ENCODE measurements at regions not wholly inside any gene's neighbourhood (a gene's known extent, or its start where the extent isn't known, plus 50 kb on each side); places are given as distances from the start of the nearest gene placed in this dataset.

DNA sequence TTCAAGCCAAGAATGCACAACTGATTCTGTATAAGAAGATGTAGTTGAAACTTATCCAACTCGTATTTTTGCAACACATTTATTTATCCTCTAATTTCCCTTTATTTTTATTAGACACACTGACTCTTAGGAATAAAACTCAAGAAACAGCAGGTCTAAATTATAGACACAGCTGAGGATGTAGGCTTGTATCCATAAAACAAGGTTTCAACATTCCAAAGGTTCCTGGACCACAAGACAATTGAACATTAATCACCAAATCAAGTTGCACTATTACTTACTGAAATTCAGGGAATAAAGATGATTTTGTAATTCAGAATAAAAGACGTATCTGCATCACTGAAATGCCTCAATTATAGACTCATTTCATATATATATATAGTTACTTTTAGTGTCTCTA lies 683.5 kb upstream of the GRIA3 start (continued):
- TF ChIP-seq ZNF654 (tag by site-specific recombination; IDR thresholded peaks at IDR 0.05; ENCODE audit: low read depth) (no peak), ZNF792 (tag by site-specific recombination; IDR thresholded peaks at IDR 0.05) (no peak), ZNF157 (tag by site-specific recombination; IDR thresholded peaks at IDR 0.05) (no peak), ZNF624 (tag by site-specific recombination; IDR thresholded peaks at IDR 0.05) (no peak)
- TF ChIP-seq, protein P1, sequence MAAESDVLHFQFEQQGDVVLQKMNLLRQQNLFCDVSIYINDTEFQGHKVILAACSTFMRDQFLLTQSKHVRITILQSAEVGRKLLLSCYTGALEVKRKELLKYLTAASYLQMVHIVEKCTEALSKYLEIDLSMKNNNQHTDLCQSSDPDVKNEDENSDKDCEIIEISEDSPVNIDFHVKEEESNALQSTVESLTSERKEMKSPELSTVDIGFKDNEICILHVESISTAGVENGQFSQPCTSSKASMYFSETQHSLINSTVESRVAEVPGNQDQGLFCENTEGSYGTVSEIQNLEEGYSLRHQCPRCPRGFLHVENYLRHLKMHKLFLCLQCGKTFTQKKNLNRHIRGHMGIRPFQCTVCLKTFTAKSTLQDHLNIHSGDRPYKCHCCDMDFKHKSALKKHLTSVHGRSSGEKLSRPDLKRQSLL (tag by site-specific recombination; IDR thresholded peaks at IDR 0.05) = no peak

DNA sequence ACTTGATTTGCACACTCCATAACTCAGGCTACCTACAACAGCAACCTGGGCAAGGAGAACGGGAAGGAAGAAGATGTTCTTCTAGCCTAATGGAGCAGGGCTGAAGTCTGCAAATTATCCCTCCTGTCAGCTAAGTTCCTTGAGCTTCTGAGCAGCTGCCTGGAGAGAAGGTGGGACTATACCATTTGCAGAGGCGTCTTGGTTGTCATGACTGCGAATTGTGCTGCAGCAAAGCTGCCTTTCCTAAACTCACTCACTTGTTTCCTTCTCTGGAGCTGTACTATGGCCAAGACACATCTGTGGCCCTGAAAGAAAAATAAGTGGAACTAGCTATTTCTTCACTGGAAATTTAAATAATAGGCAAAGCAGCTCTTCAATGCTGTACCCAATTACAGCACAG lies 682.4 kb upstream of the GRIA3 start:
- Histone ChIP-seq H3K4me3 (ENCODE audit: low read depth, low read length) (no peak overlapping the region), H3K36me3 (ENCODE audit: control insufficient read depth in 2 of 2, insufficient read depth in 1 of 2, low read length in 2 of 2) (no peaks in the 10 kb centered on the region), H3K27ac (ENCODE audit: extremely low read depth, low read depth, low read length) (no peak overlapping the region), H3K4me1 (ENCODE audit: control insufficient read depth, insufficient read depth, low read length) (no peaks in the 10 kb centered on the region), H3K9me3 (ENCODE audit: control insufficient read depth, insufficient read depth, low read depth, low read length) (no peaks in the 10 kb centered on the region)
- TF ChIP-seq ZNF501 (tag by site-specific recombination; IDR thresholded peaks at IDR 0.05) = no peak
- no peak for TF ChIP-seq SCRT1 (tag by site-specific recombination; IDR thresholded peaks at IDR 0.05; ENCODE audit: borderline replicate concordance)
- TF ChIP-seq IKZF3 (tag by site-specific recombination; IDR thresholded peaks at IDR 0.05) = no peak
- ChIA-PET CTCF (no interaction called here), POLR2A (no interaction called here)

DNA sequence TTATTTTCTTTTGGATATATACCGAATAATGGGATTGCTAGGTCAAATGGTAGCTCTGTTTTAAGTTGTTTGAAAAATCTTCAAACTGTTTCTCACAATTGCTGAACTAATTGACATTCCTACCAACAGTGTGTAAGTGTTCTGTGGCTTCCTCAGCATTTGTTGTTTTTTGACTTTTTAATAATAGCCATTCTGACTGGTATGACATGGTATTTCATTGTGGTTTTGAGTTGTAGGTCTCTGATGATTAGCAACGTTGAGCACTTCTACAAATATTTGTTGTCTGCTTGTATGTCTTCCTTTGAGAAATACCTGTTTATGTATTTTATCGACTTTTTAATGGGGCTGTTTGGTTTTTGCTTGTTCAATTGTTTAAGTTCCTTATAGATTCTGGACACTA lies 680.1 kb upstream of the GRIA3 start:
- CTCF ChIA-PET = interaction anchor here (0.7 kb wide), 1 partner anchor 310 kb away, joined by 3 read pairs; no protein-coding TSS in a partner anchor
- no peak for TF ChIP-seq ZNF214 (tag by site-specific recombination; IDR thresholded peaks at IDR 0.05; ENCODE audit: borderline replicate concordance)
- TF ChIP-seq ZNF266 (tag by site-specific recombination; IDR thresholded peaks at IDR 0.05; ENCODE audit: low read depth) = no peak
- TF ChIP-seq, protein P2, sequence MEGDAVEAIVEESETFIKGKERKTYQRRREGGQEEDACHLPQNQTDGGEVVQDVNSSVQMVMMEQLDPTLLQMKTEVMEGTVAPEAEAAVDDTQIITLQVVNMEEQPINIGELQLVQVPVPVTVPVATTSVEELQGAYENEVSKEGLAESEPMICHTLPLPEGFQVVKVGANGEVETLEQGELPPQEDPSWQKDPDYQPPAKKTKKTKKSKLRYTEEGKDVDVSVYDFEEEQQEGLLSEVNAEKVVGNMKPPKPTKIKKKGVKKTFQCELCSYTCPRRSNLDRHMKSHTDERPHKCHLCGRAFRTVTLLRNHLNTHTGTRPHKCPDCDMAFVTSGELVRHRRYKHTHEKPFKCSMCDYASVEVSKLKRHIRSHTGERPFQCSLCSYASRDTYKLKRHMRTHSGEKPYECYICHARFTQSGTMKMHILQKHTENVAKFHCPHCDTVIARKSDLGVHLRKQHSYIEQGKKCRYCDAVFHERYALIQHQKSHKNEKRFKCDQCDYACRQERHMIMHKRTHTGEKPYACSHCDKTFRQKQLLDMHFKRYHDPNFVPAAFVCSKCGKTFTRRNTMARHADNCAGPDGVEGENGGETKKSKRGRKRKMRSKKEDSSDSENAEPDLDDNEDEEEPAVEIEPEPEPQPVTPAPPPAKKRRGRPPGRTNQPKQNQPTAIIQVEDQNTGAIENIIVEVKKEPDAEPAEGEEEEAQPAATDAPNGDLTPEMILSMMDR (tag by site-specific recombination; IDR thresholded peaks at IDR 0.05) = no peak
- no peak for TF ChIP-seq ZNF514 (tag by site-specific recombination; IDR thresholded peaks at IDR 0.05)
- TF ChIP-seq ZNF175 (tag by site-specific recombination; IDR thresholded peaks at IDR 0.05) = no peak
- TF ChIP-seq ZNF112 (tag by site-specific recombination; IDR thresholded peaks at IDR 0.05) = no peak
- no peak for TF ChIP-seq GLI4 (tag by site-specific recombination; IDR thresholded peaks at IDR 0.05)
- TF ChIP-seq KLF9 (tag by site-specific recombination; IDR thresholded peaks at IDR 0.05; ENCODE audit: low read depth) = no peak
- no peak for TF ChIP-seq ZFHX2 (tag by site-specific recombination; conservative IDR thresholded peaks at IDR 0.05)
- TF ChIP-seq, protein P3, sequence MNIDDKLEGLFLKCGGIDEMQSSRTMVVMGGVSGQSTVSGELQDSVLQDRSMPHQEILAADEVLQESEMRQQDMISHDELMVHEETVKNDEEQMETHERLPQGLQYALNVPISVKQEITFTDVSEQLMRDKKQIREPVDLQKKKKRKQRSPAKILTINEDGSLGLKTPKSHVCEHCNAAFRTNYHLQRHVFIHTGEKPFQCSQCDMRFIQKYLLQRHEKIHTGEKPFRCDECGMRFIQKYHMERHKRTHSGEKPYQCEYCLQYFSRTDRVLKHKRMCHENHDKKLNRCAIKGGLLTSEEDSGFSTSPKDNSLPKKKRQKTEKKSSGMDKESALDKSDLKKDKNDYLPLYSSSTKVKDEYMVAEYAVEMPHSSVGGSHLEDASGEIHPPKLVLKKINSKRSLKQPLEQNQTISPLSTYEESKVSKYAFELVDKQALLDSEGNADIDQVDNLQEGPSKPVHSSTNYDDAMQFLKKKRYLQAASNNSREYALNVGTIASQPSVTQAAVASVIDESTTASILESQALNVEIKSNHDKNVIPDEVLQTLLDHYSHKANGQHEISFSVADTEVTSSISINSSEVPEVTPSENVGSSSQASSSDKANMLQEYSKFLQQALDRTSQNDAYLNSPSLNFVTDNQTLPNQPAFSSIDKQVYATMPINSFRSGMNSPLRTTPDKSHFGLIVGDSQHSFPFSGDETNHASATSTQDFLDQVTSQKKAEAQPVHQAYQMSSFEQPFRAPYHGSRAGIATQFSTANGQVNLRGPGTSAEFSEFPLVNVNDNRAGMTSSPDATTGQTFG (tag by site-specific recombination; IDR thresholded peaks at IDR 0.05; ENCODE audit: borderline replicate concordance) = no peak
- no peak for TF ChIP-seq SP3 (tag by site-specific recombination; IDR thresholded peaks at IDR 0.05)
- no peak for TF ChIP-seq ZNF302 (tag by site-specific recombination; IDR thresholded peaks at IDR 0.05; ENCODE audit: low read depth)
- TF ChIP-seq ZNF169 (tag by site-specific recombination; IDR thresholded peaks at IDR 0.05) = no peak
- TF ChIP-seq ZSCAN30 (tag by site-specific recombination; IDR thresholded peaks at IDR 0.05) = no peak
- TF ChIP-seq YY2 (tag by site-specific recombination; IDR thresholded peaks at IDR 0.05) = no peak
- no peak overlapping the region for H3K27ac ChIP-seq (ENCODE audit: extremely low read depth, low read depth, low read length)
- no peaks in the 10 kb centered on the region for H3K4me1 ChIP-seq (ENCODE audit: control insufficient read depth, insufficient read depth, low read length)
- H3K36me3 ChIP-seq (ENCODE audit: control insufficient read depth in 2 of 2, insufficient read depth in 1 of 2, low read length in 2 of 2) = no peaks in the 10 kb centered on the region
- POLR2A ChIA-PET = no interaction called here
- H3K4me3 ChIP-seq (ENCODE audit: low read depth, low read length) = no peak overlapping the region
- no peaks in the 10 kb centered on the region for H3K9me3 ChIP-seq (ENCODE audit: control insufficient read depth, insufficient read depth, low read depth, low read length)
